ENCODE measurements at regions not wholly inside any gene's neighbourhood (a gene's known extent, or its start where the extent isn't known, plus 50 kb on each side); places are given as distances from the start of the nearest gene placed in this dataset.
A peak's percentile ranks its signal among the peaks of the same experiment; 100 is the strongest.

- TF ChIP-seq CTCF (IDR thresholded peaks at IDR 0.05): no peak
- peak in 1 of 3 donors; percentile 48 for TF ChIP-seq POLR2AphosphoS5 (IDR thresholded peaks at IDR 0.05)
- no peak for TF ChIP-seq POLR2A (IDR thresholded peaks at IDR 0.05)
Measured at GRCh38 chr12:115820656-115821055, 456.8 kb downstream of the MED13L start.
